IPS DF 6.9 (cell line): ENCODE measurements at regions not wholly inside any gene's neighbourhood (a gene's known extent, or its start where the extent isn't known, plus 50 kb on each side); places are given as distances from the start of the nearest gene placed in this dataset.

Source experiments
- DNase-seq: peaks from one replicate; pipeline ENCODE4 v3.0.0-alpha.2; 2013; ENCODE audit warnings: low read depth, low spot score
- H3K27ac ChIP-seq: one replicate; pipeline ENCODE4 v1.5.1; 2013; ENCODE audit warnings: low read length, control low read depth
- H3K27me3 ChIP-seq: 2 replicates; pipeline ENCODE4 v1.6.1; 2013; ENCODE audit warnings: mild to moderate bottlenecking, low read length; ENCODE audit not compliant: control insufficient read depth, insufficient read depth
- H3K36me3 ChIP-seq: 2 replicates; pipeline ENCODE4 v1.6.1; 2013; ENCODE audit warnings: low read length; ENCODE audit not compliant: control insufficient read depth, insufficient read depth
- H3K4me1 ChIP-seq: 2 replicates; pipeline ENCODE4 v1.6.1; 2013; ENCODE audit warnings: low read length; ENCODE audit not compliant: control insufficient read depth, insufficient read depth
- H3K4me3 ChIP-seq: 2 replicates; pipeline ENCODE4 v1.5.1; 2013; ENCODE audit warnings: mild to moderate bottlenecking, low read length
- H3K9me3 ChIP-seq: 2 replicates; pipeline ENCODE4 v1.6.1; 2013; ENCODE audit warnings: low read length, inconsistent platforms; ENCODE audit not compliant: control insufficient read depth, insufficient read depth
- WGBS: extraction: QIAGEN DNeasy Blood & Tissue Kit; methylation state at CpG from one replicate; pipeline ENCODE4 v1.1.7; 2013; ENCODE audit warnings: mixed read lengths, missing lambda C conversion rate; ENCODE audit not compliant: insufficient read length, insufficient coverage; 5-methylcytosine and 5-hydroxymethylcytosine counted together

DNA sequence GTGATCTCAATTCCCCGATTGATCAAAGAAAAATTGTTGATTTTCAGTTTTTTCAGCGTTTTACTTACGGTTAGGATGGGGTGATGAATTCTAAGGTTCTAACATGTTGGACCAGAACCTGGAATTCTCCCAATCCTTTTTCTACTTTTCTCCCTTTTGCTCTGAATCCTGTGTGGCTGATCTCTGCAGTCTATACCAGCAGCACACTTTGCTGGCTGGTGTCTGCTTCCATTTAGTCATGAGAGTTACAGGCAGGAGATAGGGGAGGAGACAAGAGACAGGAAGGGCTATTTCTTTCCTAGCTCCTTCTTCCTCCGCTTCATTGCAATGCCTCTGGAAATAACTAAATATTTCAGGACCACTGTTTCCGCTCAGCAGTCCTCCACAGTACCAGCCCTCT, 623.9 kb downstream of the CENPC start:
- no CpG with 5 or more reads among the region's 5 CpGs for WGBS

DNA sequence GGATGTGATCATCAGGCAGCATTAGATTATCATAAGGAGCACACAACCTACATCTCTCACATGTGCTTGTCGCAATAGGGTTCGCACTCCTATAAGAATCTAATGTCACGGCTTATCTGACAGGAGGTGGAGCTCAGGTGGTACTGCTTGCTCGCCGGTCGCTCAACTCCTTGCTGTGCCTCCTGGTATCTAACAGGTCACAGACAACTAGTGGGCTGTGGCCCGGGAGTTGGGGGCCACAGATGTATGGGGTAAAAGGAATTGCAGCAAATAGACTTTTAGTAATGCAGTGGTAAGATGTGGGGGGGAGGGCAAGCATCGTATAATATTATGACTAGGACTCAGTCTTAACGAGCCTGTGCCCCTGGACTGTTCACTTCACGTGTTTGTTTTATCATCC, 624.8 kb downstream of the CENPC start:
- WGBS, result no CpG with 5 or more reads among the region's 10 CpGs
- DNase-seq, result no peak
- Histone ChIP-seq H3K36me3 (no peaks in the 10 kb centered on the region), H3K4me1 (no peaks in the 10 kb centered on the region; the same call in 1 of the 2 replicates), H3K27me3 (no peaks in the 10 kb centered on the region), H3K27ac (no peak overlapping the region), H3K9me3 (no peaks in the 10 kb centered on the region), H3K4me3 (no peak overlapping the region)

More for the DNA sequence above, 623.9 kb downstream of the CENPC start:
- no peaks in the 10 kb centered on the region for H3K9me3 ChIP-seq
- H3K36me3 ChIP-seq, result no peaks in the 10 kb centered on the region
- H3K4me1 ChIP-seq, result no peaks in the 10 kb centered on the region; the same call in 1 of the 2 replicates
- DNase-seq, result no peak
- no peak overlapping the region for H3K27ac ChIP-seq
- no peaks in the 10 kb centered on the region for H3K27me3 ChIP-seq
- H3K4me3 ChIP-seq, result no peak overlapping the region

DNA sequence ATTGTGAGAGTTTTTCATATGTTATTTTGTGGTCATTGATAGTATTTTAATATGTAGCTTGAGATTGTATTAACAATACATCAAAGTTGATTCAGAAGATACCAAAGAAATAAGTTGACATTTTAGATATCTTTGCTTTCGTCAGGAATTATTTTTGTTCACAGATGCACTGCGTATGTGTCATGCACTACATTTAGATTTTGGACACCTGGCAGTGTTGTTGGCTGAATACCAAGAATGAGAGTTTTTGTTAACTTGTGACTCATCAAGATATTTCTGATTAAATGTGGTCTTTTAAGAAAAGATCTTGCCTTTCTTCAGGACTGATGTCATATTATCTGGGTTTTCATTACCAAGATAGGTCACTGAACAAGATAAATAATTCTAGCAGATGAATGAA, 633.4 kb downstream of the CENPC start:
- H3K4me1 ChIP-seq, result no peaks in the 10 kb centered on the region
- no peaks in the 10 kb centered on the region for H3K36me3 ChIP-seq
- no peak overlapping the region for H3K27ac ChIP-seq
- H3K9me3 ChIP-seq, result no peaks in the 10 kb centered on the region
- no peaks in the 10 kb centered on the region for H3K27me3 ChIP-seq
- WGBS, result no CpG with 5 or more reads among the region's 2 CpGs
- no peak overlapping the region for H3K4me3 ChIP-seq
- DNase-seq, result no peak

DNA sequence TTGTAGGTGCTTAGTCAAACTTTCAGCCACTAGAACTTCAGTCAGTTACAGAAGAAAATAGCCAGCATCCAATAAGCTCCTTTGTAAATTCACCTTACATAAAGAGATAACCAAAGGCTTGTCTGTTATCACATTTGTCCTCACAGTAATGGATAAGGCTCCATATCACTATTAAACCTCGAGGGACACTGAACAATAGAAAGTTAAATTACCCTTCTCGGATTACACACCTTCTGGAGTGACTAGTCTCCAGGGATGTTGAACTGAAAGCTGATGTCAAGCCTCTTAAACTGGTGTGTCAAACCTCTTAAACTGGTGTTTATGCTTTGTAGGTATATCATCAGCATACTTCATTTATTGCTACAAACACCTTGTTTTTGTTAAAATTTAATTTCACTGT, 639.0 kb downstream of the CENPC start:
- no peak overlapping the region for H3K27ac ChIP-seq
- H3K27me3 ChIP-seq, result no peaks in the 10 kb centered on the region
- no peak overlapping the region for H3K4me3 ChIP-seq
- no peaks in the 10 kb centered on the region for H3K36me3 ChIP-seq
- WGBS, result no CpG with 5 or more reads among the region's 2 CpGs
- no peaks in the 10 kb centered on the region for H3K9me3 ChIP-seq
- no peaks in the 10 kb centered on the region; the same call in 1 of the 2 replicates for H3K4me1 ChIP-seq
- DNase-seq, result no peak

DNA sequence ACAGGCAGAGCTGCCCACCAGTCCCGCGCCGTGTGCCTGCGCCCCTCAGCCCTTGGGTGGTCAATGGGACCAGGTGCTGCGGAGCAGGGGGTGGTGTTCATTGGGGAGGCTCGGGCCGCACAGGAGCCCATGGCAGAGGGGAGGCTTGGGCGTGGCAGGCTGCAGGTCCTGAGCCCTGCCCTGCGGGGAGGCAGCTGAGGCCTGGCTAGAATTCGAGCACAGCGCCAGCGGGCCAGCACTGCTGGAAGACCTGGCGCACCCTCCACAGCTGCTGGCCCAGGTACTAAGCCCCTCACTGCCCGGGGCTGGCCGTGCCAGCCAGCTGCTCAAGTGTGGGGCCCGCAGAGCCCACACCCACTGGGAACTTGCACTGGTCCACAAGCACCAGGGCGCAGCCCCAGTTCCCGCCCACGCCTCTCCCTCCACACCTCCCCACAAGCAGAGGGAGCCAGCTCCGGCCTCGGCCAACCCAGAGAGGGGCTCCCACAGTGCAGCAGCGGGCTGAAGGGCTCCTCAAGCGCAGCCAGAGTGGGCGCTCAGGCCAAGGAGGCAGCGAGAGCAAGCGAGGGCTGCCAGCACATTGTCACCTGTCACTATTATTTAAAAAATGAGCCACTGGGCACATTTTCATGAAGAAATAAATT, 645.8 kb downstream of the CENPC start:
- WGBS, result no CpG with 5 or more reads among the region's 26 CpGs
- Histone ChIP-seq H3K27ac (no peak overlapping the region), H3K4me1 (no peaks in the 10 kb centered on the region), H3K27me3 (no peaks in the 10 kb centered on the region), H3K36me3 (0 out of 2 replicates have a peak, but pooled peaks cover 4% of the 10 kb centered on the region), H3K4me3 (no peak overlapping the region), H3K9me3 (peaks cover 3% of the 10 kb centered on the region; the same call in 1 of the 2 replicates)
- no peak for DNase-seq

DNA sequence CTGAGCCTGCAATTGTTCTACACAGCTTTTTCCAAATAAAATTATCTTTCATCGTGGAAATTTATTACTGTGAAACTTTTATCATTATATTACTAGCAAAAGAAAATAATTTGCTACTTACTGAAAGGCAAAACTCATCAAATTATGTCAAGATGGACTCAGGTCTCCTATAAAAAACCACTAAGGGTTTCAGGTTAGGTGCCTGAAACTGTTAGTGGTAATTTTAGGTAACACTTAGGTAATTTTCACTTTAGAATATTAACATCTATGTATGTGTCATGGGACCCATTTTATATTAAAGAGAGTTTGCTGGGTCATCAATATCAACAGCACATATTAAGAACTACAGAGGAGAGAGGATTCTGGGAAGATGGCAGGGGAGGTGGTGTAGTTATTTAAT, 651.5 kb downstream of the CENPC start:
- no peak for DNase-seq
- no peak overlapping the region for H3K4me3 ChIP-seq
- H3K4me1 ChIP-seq, result no peaks in the 10 kb centered on the region
- no peaks in the 10 kb centered on the region for H3K27me3 ChIP-seq
- WGBS, result no CpG with 5 or more reads among the region's 1 CpG
- no peaks in the 10 kb centered on the region for H3K9me3 ChIP-seq
- H3K36me3 ChIP-seq, result no peaks in the 10 kb centered on the region
- no peak overlapping the region for H3K27ac ChIP-seq

DNA sequence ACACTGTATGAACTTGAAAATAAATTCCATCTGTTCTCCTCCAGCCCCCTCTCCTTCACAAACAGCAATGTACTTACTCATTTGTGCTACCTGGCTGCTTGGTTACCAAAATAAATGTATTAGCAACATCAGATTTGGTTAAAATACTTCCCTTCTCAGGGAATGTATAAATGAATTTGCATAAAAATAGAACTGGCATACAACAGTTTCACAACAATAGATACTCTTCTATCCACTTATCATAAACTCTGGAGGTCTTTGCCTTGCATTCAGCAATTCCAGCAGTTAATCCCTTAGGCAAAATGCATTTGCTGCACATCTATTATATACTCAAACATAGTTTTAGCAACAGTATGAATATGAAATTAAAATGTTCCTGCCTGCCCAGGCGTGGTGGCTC, 658.2 kb downstream of the CENPC start:
- H3K4me3 ChIP-seq, result no peak overlapping the region
- no peaks in the 10 kb centered on the region for H3K36me3 ChIP-seq
- no peaks in the 10 kb centered on the region for H3K4me1 ChIP-seq
- no peaks in the 10 kb centered on the region for H3K27me3 ChIP-seq
- no peak for DNase-seq
- no peaks in the 10 kb centered on the region for H3K9me3 ChIP-seq
- WGBS, result no CpG with 5 or more reads among the region's 1 CpG
- H3K27ac ChIP-seq, result no peak overlapping the region

DNA sequence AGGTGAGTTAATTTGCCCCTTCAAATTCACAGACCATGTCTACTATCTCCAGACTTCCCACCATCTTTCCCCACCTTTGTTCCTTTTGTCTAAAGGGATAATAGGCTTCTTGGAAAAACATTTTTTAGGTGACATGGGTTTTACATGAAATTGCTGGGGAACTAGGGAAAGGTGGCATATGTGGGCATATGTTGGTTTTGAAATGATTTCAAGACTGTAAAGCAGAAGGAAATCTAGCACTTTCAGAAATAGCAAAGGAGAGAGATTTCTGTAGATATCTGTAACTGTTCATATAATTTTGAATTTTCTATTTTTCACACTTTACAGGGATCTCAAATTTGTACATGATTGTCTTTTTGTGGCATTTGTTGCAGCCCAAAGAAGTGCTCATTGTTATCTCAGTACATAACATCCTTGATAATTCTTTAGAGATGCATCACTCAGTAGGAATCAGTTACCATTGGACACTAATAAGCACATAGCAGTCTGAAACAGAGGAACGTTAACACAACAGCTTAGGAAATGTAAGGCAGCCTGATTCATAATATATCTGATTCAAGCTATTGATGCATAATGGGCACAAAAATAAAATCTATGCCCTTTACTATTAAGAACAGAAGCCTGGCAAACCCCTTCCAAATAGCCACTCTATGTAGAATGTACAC, 659.7 kb downstream of the CENPC start:
- Histone ChIP-seq H3K9me3 (no peaks in the 10 kb centered on the region), H3K4me1 (no peaks in the 10 kb centered on the region), H3K36me3 (no peaks in the 10 kb centered on the region), H3K27ac (no peak overlapping the region), H3K4me3 (no peak overlapping the region), H3K27me3 (no peaks in the 10 kb centered on the region)
- no CpG with 5 or more reads among the region's 1 CpG for WGBS
- DNase-seq, result no peak

DNA sequence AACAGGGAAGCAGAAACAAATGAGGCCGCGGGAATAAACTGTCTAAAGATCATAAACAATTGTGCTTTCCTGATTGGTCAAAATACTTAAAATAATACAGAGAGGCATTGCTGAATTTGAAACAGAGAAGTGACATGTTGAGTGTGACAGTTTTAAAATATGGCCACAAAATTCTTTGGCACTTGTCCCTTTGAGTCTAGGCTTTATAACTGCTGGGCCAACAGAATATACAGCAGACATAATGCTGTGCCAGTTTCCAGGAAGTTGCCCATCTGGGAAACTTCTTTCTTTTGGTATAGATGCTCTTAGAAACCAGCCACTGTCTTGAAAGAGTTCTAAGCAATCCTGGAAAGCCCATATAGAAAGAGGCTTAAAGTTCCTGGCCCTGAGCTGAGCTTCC, 668.4 kb downstream of the CENPC start:
- no peaks in the 10 kb centered on the region for H3K36me3 ChIP-seq
- no peaks in the 10 kb centered on the region for H3K27me3 ChIP-seq
- no peak overlapping the region for H3K27ac ChIP-seq
- WGBS, result no CpG with 5 or more reads among the region's 2 CpGs
- no peaks in the 10 kb centered on the region for H3K4me1 ChIP-seq
- no peak overlapping the region for H3K4me3 ChIP-seq
- no peak for DNase-seq
- H3K9me3 ChIP-seq, result no peaks in the 10 kb centered on the region

DNA sequence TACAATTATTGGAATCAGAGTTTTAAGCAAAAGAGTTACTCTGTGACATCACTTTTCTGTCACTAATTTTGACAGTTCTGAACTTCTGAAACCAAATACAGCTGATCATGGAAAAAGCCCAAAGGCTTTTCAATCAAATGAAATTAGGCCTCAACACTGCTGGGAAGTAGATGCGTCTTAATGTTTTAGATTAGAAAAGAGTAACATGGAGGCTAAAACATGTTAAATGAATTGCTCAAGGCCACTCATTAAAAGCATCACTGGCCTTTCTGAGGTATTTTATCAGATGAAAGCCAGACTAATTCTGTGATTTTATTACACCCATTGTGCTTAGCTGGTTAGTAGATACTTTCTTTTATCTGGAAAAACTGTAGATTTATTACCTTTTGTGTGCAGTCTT, 672.6 kb downstream of the CENPC start:
- H3K4me1 ChIP-seq, result no peaks in the 10 kb centered on the region
- no peaks in the 10 kb centered on the region for H3K27me3 ChIP-seq
- no peak for DNase-seq
- H3K36me3 ChIP-seq, result no peaks in the 10 kb centered on the region
- no peaks in the 10 kb centered on the region for H3K9me3 ChIP-seq
- no peak overlapping the region for H3K4me3 ChIP-seq
- WGBS, result no CpG with 5 or more reads among the region's 1 CpG
- no peak overlapping the region for H3K27ac ChIP-seq

DNA sequence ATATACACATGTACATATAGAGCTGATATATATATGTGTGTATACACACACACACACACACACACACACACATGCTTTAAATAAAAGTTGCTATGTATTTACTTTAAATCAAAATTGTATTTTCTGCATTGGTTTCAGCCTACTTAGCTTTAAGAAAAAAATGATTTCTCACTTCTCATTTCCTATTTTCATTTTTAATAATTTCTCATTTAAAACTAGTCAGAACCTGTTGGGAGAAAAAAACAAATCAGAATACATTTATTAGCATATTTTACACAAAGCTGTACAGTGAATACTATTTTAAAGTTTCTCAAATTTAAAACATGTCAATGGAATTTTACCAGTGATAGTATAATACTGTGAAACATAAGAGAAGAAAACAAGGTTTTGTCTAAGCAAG, 681.8 kb downstream of the CENPC start:
- no peak overlapping the region for H3K4me3 ChIP-seq
- DNase-seq, result no peak
- H3K27ac ChIP-seq, result no peak overlapping the region
- no peaks in the 10 kb centered on the region for H3K27me3 ChIP-seq
- no peaks in the 10 kb centered on the region for H3K36me3 ChIP-seq
- H3K9me3 ChIP-seq, result no peaks in the 10 kb centered on the region
- no peaks in the 10 kb centered on the region for H3K4me1 ChIP-seq
